IgD-negative memory B cell (primary cell): ENCODE measurements at regions not wholly inside any gene's neighbourhood (a gene's known extent, or its start where the extent isn't known, plus 50 kb on each side); places are given as distances from the start of the nearest gene placed in this dataset.
"Not testable (repeated sequence)": the region's sequence is repeated elsewhere in the genome, so short reads cannot be mapped to it uniquely, and the experiment has no call there.

Source experiments
- H3K27ac Mint-ChIP-seq, 3 donors: one replicate each; pipeline ENCODE4 v1.8.0; 2020 to 2022; ENCODE audit warnings: mild to moderate bottlenecking in 3 of 3, mixed read lengths in 3 of 3, moderate library complexity in 1 of 3
- H3K27me3 Mint-ChIP-seq: one replicate; pipeline ENCODE4 v1.8.0; 2021; ENCODE audit warnings: mixed read lengths
- H3K36me3 Mint-ChIP-seq: one replicate; pipeline ENCODE4 v1.8.0; 2020; ENCODE audit warnings: mild to moderate bottlenecking, mixed read lengths
- H3K4me1 Mint-ChIP-seq, 3 donors: one replicate each; pipeline ENCODE4 v1.8.0; 2020 to 2022; ENCODE audit warnings: mixed read lengths in 3 of 3, mild to moderate bottlenecking in 1 of 3
- H3K4me3 Mint-ChIP-seq, 4 donors: one replicate each; pipeline ENCODE4 v1.8.0; 2020 to 2022; ENCODE audit warnings: mild to moderate bottlenecking in 4 of 4, mixed read lengths in 4 of 4, moderate library complexity in 3 of 4
- H3K9me3 Mint-ChIP-seq, 3 donors: one replicate each; pipeline ENCODE4 v1.8.0; 2020 to 2021; ENCODE audit warnings: mixed read lengths in 3 of 3, mild to moderate bottlenecking in 1 of 3

DNA sequence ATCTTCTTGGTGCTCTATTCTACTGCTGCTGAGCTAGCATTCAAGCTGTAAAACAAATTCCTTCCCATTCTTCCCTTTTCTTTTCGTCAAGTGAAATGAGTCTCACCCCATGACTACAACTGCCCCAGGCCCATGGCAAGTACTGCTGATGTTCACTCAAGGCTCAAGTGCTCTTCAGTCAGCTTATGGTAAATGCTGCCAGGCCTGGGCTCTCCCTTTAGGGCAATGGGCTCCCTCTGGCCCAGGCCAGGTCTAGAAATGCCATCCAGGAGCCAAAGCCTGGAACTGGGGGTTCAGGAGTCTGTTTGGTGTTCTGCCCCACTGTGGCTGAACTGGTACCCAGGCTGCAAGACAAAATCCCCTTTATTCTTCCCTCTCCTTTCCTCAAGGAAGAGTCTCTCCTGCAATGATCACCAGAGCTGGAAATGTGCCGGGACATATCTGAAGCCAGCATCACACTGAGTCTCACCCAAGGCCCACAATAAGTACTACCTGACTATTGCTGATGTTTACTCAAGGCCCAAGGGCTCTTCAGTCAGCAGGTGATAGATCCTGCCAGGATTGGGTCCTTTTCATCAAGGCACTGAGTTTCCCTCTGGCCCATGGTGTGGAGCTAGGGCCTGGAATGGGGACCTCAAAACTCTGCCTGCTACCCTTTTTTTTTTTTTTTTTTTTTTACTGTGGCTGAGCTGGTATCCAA lies 205.0 kb upstream of the STAC start:
- H3K9me3 Mint-ChIP-seq = peaks cover 0 to 2% (median 0%) of the 10 kb centered on the region in 3 donors
- H3K4me3 Mint-ChIP-seq = no peak overlapping the region
- H3K36me3 Mint-ChIP-seq = no peaks in the 10 kb centered on the region

DNA sequence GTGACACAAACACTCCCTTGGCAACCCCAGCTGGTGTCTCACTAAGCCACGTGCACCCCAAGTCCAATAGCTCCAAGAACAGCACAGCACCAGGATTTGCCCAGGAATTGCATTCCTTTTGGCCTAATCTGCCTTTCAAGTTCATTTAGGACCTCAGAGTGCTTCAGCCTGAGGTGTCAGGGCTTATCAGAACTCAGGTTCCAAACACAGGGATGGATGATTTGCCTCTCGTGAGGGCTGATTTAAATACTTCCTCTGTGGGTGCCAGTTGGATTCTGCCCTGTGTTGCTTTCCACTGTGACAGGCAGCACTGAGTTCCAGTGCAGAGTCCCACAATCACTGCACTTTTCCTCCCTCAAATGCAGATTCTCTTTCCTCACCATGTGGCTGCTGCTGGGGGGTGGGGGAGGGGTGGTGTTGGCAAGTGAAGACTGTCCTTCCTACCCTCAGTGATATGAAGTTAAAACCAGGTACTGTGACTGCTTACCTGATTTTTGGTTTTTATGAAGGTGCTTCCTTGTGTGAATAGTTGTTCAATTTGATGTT lies 204.3 kb upstream of the STAC start:
- Mint-ChIP-seq H3K36me3 (no peaks in the 10 kb centered on the region), H3K27ac (no peak overlapping the region), H3K4me1 (no peaks in the 10 kb centered on the region), H3K27me3 (no peaks in the 10 kb centered on the region), H3K9me3 (peaks cover 0 to 2% (median 0%) of the 10 kb centered on the region in 3 donors), H3K4me3 (no peak overlapping the region)

More for the DNA sequence above, 205.0 kb upstream of the STAC start:
- H3K4me1 Mint-ChIP-seq = no peaks in the 10 kb centered on the region
- no peaks in the 10 kb centered on the region for H3K27me3 Mint-ChIP-seq
- no peak overlapping the region for H3K27ac Mint-ChIP-seq

DNA sequence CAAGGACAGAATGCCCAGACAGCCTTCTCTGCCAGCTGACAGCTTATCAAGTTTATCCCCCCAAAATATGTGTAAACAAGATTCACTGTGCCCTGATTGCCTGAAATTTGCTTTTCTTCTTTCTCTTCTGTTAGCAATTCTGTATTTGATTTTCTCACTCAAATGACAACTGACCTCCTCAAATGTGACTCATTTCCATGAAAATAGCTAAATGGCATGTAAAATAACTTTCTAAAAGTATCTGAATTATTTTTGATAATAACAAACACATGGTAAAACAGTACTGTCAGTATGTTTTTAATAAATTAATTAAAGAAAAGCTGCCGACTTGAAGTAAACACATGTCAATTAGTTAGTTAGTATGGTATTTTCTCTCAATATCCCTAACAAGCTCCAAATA lies 202.3 kb upstream of the STAC start:
- H3K36me3 Mint-ChIP-seq = no peaks in the 10 kb centered on the region
- no peak overlapping the region for H3K4me3 Mint-ChIP-seq
- H3K9me3 Mint-ChIP-seq = peaks cover 0 to 2% (median 0%) of the 10 kb centered on the region in 3 donors
- no peaks in the 10 kb centered on the region for H3K27me3 Mint-ChIP-seq
- no peaks in the 10 kb centered on the region for H3K4me1 Mint-ChIP-seq
- H3K27ac Mint-ChIP-seq = no peak overlapping the region

DNA sequence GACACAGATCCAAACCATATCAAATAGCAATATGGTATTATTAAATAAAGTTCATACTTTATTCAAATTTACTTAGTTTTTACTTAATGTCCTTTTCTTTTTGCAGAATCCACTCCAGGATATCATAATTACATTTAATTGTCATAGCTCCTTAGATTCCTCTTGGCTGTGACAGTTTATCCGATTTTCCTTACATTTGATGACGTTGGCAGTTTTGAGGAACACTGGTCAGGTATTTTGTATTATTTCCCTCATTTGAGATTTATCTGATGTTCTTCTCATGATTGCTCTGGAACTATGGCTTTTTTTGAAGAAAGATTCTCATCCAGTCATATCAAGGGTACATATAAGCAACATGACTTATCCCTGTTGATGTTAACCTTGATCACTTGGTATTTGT lies 198.3 kb upstream of the STAC start:
- H3K4me3 Mint-ChIP-seq = no peak overlapping the region
- H3K9me3 Mint-ChIP-seq = peaks cover under 1 to 5% (median 1%) of the 10 kb centered on the region in 3 donors
- H3K4me1 Mint-ChIP-seq = no peaks in the 10 kb centered on the region
- no peak overlapping the region for H3K27ac Mint-ChIP-seq
- no peaks in the 10 kb centered on the region for H3K36me3 Mint-ChIP-seq
- peaks cover under 1% of the 10 kb centered on the region for H3K27me3 Mint-ChIP-seq

DNA sequence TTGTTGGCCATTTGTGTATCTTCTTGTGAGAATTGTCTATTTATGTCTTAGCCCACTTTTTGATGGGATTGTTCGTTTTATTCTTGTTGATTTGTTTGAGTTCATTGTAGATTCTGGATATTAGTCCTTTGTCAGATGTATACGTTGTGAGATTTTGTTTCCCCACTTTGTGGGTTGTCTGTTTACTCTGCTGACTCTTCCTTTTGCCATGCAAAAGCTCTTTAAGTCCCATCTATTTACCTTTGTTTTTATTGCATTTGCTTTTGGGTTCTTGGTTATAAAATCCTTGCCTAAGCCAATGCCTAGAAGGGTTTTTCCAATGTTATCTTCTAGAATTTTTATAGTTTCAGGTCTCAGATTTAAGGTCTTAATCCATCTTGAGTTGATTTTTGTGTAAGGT lies 193.1 kb upstream of the STAC start:
- not testable (repeated sequence) for H3K27ac Mint-ChIP-seq, H3K4me3 Mint-ChIP-seq, H3K36me3 Mint-ChIP-seq, H3K27me3 Mint-ChIP-seq, H3K4me1 Mint-ChIP-seq, H3K9me3 Mint-ChIP-seq

DNA sequence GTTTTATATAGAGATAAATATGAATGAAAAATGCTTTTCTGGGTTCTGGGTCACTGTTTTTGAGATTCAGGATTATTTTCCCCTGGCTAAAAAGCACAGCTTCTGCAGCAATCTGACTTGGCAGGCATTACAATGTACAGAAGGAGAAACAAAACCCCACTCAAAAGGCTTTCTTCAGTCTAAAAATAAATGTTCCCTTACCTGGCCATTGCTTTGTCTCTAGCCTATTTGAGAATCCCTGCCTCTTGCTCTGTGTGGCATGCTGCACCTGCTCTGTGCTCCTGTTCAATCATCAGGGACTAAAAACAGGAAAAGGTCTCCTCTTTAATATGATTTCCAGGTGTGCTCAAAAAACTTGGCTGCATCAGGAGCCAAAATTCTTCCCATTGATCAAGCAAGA lies 187.4 kb upstream of the STAC start:
- Mint-ChIP-seq H3K9me3 (peaks cover 0 to 5% (median 4%) of the 10 kb centered on the region in 3 donors), H3K27ac (no peak overlapping the region), H3K4me3 (no peak overlapping the region), H3K27me3 (peaks cover 1% of the 10 kb centered on the region), H3K4me1 (no peaks in the 10 kb centered on the region), H3K36me3 (peaks cover 3% of the 10 kb centered on the region)

DNA sequence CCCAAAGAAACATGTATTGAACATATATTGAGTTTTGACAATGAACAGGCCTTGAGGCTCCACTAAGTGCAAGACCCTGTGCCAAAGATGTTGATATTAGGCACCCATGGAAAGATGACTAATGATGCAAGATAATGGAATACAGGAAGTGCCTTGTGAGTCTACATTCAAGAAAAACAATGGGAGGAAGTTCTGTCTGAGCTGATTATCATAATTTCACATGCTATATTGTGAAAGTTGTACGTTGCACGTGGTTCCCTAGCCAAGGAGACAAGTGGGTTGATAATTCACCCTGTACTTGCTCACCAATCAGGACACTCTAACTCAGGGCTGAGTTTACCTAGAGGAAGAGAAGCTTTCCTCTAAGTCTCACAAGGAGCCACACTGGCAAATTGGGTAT lies 186.9 kb upstream of the STAC start:
- Mint-ChIP-seq H3K4me1 (no peaks in the 10 kb centered on the region), H3K36me3 (peaks cover 3% of the 10 kb centered on the region), H3K27ac (no peak overlapping the region), H3K9me3 (peaks cover 0 to 5% (median 4%) of the 10 kb centered on the region in 3 donors), H3K4me3 (no peak overlapping the region), H3K27me3 (peaks cover 1% of the 10 kb centered on the region)

DNA sequence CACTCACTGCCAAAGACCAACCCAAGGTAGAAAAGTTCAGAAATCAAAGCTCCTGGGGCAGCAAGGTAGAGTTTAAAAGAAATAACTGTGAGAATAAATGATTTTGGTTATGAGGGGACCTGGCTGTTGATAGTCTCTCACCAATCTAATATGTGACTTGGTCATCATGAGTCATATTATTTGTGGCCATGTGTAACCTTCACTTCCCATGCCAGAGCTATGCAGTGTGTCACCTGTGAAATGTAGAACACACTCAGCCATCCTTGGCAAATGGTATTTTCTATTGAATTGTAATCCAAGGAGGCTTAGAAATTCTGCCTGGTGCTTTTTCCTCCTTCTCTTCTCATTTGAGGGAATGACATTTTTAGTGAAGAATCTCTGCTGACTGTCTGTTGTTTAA lies 184.2 kb upstream of the STAC start:
- H3K36me3 Mint-ChIP-seq = no peaks in the 10 kb centered on the region
- peaks cover 0 to 2% (median 0%) of the 10 kb centered on the region in 3 donors for H3K9me3 Mint-ChIP-seq
- H3K4me3 Mint-ChIP-seq = no peak overlapping the region
- H3K27me3 Mint-ChIP-seq = peaks cover 1% of the 10 kb centered on the region
- H3K4me1 Mint-ChIP-seq = no peaks in the 10 kb centered on the region
- no peak overlapping the region for H3K27ac Mint-ChIP-seq

DNA sequence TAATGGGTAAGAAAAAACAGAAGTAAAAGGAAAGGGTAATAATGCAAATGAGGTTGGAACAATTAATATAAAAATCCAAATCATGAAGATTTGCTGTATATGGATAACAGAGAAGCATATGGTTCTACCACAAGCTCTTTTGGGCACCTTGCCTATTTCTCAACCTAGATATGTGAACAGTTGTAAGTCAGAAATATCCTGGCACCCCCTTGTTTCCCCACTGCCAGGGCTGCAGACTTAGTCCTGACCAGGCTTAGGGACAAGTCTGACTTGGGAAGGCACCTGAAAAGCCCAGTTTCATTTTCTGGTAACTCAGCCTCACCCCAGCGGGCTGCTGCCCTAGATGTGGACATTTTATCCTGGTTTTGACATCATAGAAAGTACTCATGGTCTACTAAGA lies 183.2 kb upstream of the STAC start:
- H3K27me3 Mint-ChIP-seq = no peaks in the 10 kb centered on the region
- H3K4me3 Mint-ChIP-seq = no peak overlapping the region
- no peaks in the 10 kb centered on the region for H3K36me3 Mint-ChIP-seq
- H3K9me3 Mint-ChIP-seq = peaks cover 0 to 2% (median 0%) of the 10 kb centered on the region in 3 donors
- H3K27ac Mint-ChIP-seq = no peak overlapping the region
- H3K4me1 Mint-ChIP-seq = no peaks in the 10 kb centered on the region

DNA sequence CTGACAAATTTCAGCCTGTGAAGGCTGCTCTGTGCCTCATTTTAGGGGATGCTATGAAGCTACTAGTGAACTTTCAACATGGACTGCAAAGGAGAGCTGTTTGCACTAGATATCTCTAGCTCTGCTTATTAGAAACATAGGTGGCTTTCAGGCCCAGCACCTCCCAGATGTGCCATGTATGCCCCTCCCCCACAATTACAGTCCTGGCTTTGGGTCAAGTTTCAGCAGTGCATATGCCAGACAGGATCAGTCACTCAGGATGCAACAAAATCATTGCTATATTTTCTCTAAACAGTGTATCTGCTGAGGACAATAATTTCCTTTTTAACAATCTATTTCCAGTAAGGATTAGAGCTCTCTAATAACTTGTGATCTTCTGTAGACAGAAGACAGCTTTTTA lies 178.8 kb upstream of the STAC start:
- H3K27ac Mint-ChIP-seq = no peak overlapping the region
- H3K36me3 Mint-ChIP-seq = no peaks in the 10 kb centered on the region
- H3K4me3 Mint-ChIP-seq = no peak overlapping the region
- H3K4me1 Mint-ChIP-seq = no peaks in the 10 kb centered on the region
- peaks cover 0 to 2% (median 0%) of the 10 kb centered on the region in 3 donors for H3K9me3 Mint-ChIP-seq
- no peaks in the 10 kb centered on the region for H3K27me3 Mint-ChIP-seq

DNA sequence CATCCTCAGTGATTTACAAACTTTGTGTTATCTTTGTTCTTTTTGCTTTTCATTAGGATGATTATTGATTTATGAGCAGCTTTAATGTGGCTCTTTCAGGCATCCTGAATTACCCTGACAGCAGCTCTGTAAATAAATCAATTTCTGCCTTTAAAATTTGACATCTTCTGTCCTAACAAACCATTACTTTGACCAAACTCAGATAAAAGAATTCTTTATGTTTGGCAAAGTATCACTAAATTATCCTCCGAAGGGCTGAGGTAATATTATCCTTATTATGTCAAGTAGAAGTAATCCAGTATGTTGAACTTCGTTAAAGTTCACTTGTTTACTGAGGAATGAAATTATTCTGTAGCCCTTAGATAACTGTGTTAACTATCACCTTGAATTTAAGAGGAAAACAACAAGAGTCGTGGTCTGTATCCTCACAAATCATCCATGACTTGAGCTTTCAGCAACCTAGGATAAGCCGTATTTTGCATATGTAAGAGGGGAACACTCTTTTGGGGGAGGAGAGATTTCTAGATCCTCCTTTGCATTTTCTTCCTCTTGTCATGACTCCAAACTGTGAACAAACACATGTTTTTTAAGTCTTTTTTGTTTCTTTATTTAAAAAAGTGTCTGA lies 173.2 kb upstream of the STAC start:
- H3K9me3 Mint-ChIP-seq = peaks cover 0 to 3% (median 0%) of the 10 kb centered on the region in 3 donors
- H3K36me3 Mint-ChIP-seq = no peaks in the 10 kb centered on the region

DNA sequence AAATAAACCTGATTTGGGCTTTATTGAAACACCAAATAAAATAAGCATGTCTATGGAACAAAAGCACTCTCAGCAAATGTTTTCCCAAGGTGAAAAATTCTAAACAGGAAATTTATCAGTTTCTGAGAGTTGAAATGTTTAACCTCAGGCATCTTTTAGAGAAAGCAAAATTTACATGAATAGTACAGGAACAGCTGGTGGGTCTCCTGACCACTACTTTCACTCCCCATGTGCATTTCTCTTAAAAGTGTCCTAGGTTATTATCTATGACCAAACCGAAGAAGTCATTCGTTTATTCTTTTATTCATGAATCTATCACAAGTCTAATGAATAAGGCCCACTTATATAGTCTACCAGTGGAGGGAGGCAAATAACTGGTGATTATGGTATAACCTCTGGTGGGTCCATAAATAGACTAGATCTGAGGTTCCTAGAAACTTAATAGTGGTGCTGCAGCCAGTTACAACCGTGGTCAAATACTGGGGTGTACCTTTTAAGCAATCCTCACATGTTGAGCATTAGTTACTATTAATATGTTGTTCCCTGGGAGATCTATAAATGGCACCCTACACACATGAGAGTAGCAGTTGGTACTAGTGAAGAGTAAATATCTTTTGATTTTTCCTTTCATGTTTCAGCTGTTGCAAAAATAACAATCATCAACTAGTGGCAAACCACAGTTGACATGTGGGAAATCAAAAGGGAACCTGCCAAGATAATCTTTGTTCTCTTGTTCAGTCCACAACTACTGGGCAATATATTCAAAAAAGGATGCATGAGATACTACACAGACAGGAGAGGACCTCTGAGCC lies 169.3 kb upstream of the STAC start:
- H3K27ac Mint-ChIP-seq = no peak overlapping the region
- H3K36me3 Mint-ChIP-seq = no peaks in the 10 kb centered on the region
- H3K9me3 Mint-ChIP-seq = peaks cover 0 to 3% (median 0%) of the 10 kb centered on the region in 3 donors
- no peaks in the 10 kb centered on the region for H3K4me1 Mint-ChIP-seq
- H3K4me3 Mint-ChIP-seq = no peak overlapping the region
- no peaks in the 10 kb centered on the region for H3K27me3 Mint-ChIP-seq

More for the DNA sequence above, 173.2 kb upstream of the STAC start:
- no peaks in the 10 kb centered on the region for H3K4me1 Mint-ChIP-seq
- H3K27me3 Mint-ChIP-seq = no peaks in the 10 kb centered on the region
- no peak overlapping the region for H3K27ac Mint-ChIP-seq
- H3K4me3 Mint-ChIP-seq = no peak overlapping the region

DNA sequence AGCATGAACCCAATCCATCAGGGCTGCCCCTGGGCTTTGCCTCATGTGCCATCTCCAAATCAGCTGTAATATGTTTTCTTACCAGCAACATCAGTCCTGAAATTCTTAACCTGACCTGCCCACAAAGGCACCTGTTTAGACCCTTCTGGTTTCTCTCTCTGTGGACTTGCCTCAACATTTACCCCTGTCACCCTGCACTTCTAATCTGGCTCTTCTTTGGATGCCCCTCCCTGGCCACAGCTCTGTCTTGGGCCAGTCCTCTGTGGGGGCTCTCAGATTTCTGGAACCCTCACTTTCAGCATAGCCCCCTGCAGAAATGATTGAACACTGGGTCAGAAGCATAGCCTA lies 168.7 kb upstream of the STAC start:
- Mint-ChIP-seq H3K27me3 (no peaks in the 10 kb centered on the region), H3K4me1 (no peaks in the 10 kb centered on the region), H3K4me3 (no peak overlapping the region), H3K27ac (no peak overlapping the region), H3K36me3 (no peaks in the 10 kb centered on the region), H3K9me3 (peaks cover 0 to 3% (median 0%) of the 10 kb centered on the region in 3 donors)

DNA sequence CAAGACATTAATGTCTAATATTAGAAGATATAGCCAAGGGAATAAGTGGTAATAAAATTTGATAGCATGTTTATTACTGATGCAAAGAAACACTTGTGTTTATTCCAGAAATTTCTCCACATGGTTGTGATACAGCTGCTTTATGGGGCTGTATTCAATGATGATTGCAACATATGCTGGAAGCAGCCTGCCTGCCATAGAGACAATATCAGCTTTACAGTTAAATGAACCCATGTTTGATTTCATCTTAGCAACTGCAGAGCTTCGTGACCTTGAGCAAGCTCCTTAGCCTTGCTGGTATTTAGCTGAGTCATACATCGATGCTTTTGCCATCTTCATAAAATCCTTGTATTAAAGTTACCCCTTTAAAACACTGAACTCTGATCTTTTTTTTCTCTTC lies 168.1 kb upstream of the STAC start:
- H3K9me3 Mint-ChIP-seq = peaks cover 0 to 3% (median 0%) of the 10 kb centered on the region in 3 donors
- H3K4me1 Mint-ChIP-seq = no peaks in the 10 kb centered on the region
- no peak overlapping the region for H3K4me3 Mint-ChIP-seq
- no peaks in the 10 kb centered on the region for H3K27me3 Mint-ChIP-seq
- no peak overlapping the region for H3K27ac Mint-ChIP-seq
- H3K36me3 Mint-ChIP-seq = no peaks in the 10 kb centered on the region

DNA sequence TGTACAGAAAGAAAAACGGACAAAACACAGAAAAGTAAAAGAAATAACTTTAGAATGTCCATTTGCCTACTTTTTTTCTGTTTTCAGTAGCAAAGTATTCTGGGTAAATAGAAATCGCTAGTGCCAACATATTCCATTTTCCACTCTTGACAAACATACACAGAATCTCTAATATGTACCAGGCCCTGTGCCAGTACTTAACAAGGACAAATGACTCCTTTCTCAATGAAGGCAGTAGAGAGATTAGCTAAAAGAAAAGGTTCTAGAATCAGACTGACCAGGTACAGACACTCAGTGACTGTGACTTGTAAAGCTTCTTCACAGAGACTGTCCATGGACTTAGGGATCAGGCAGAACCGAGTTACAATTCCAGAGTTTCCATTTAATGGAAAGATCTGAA lies 165.8 kb upstream of the STAC start:
- Mint-ChIP-seq H3K9me3 (no peaks in the 10 kb centered on the region), H3K4me3 (no peak overlapping the region), H3K27ac (no peak overlapping the region), H3K4me1 (no peaks in the 10 kb centered on the region), H3K27me3 (no peaks in the 10 kb centered on the region), H3K36me3 (no peaks in the 10 kb centered on the region)
